NB4 (cell line): ENCODE measurements at regions not wholly inside any gene's neighbourhood (a gene's known extent, or its start where the extent isn't known, plus 50 kb on each side); places are given as distances from the start of the nearest gene placed in this dataset.
"Not testable (repeated sequence)": the region's sequence is repeated elsewhere in the genome, so short reads cannot be mapped to it uniquely, and the experiment has no call there.

Experiments
- MYC ChIP-seq: IDR thresholded peaks from 2 replicates; pipeline ENCODE4 v1.6.1; 2011; ENCODE audit warnings: low read depth, low read length
- POLR2A ChIP-seq: IDR thresholded peaks from 2 replicates; pipeline ENCODE4 v1.6.1; 2011; ENCODE audit warnings: mild to moderate bottlenecking; ENCODE audit not compliant: insufficient read length; ENCODE audit errors: extremely low read depth
- TF ChIP-seq, protein P1 (sequence below): IDR thresholded peaks from one replicate; pipeline ENCODE4 v1.5.1; 2012; ENCODE audit warnings: low read depth, low read length
- TF ChIP-seq, protein P2 (sequence below): IDR thresholded peaks from 2 replicates; pipeline ENCODE4 v1.6.1; 2011; ENCODE audit warnings: low read depth, low read length

DNA sequence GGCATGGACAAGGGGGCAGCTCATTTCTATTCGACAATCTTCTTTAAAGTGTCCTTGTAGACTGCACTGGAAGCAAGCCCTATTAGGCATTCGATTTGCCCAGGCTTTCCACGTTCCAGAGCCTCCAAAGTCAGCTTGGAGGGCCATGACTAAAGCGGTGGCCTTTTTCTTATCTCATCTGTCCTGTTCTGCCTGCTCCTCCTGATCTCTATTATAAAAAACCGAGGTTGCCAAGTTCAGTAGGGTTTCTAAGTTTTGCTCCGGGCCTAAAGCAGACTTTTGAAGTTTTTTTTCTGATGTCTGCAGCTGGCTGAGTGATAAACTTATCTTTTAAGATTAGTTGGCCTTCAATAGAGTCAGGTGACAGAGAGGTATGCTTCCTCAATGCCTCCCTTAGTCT, 54.7 kb upstream of the CSF1 start:
- TF ChIP-seq, protein P1, sequence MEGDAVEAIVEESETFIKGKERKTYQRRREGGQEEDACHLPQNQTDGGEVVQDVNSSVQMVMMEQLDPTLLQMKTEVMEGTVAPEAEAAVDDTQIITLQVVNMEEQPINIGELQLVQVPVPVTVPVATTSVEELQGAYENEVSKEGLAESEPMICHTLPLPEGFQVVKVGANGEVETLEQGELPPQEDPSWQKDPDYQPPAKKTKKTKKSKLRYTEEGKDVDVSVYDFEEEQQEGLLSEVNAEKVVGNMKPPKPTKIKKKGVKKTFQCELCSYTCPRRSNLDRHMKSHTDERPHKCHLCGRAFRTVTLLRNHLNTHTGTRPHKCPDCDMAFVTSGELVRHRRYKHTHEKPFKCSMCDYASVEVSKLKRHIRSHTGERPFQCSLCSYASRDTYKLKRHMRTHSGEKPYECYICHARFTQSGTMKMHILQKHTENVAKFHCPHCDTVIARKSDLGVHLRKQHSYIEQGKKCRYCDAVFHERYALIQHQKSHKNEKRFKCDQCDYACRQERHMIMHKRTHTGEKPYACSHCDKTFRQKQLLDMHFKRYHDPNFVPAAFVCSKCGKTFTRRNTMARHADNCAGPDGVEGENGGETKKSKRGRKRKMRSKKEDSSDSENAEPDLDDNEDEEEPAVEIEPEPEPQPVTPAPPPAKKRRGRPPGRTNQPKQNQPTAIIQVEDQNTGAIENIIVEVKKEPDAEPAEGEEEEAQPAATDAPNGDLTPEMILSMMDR, result not testable (repeated sequence)
- not testable (repeated sequence) for TF ChIP-seq POLR2A, MYC
- TF ChIP-seq, protein P2, sequence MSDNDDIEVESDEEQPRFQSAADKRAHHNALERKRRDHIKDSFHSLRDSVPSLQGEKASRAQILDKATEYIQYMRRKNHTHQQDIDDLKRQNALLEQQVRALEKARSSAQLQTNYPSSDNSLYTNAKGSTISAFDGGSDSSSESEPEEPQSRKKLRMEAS, result not testable (repeated sequence)
